Activated CD8-positive, alpha-beta T cell treated with anti-CD3 and anti-CD28 coated beads for 36 hours (primary cell): ENCODE measurements at regions not wholly inside any gene's neighbourhood (a gene's known extent, or its start where the extent isn't known, plus 50 kb on each side); places are given as distances from the start of the nearest gene placed in this dataset.
A peak's percentile ranks its signal among the peaks of the same experiment; 100 is the strongest.

Source experiments
- ATAC-seq: fragments of 200-7000 bp; cut with Tn5 transposase; one replicate; pipeline ENCODE4 v1.10.0; 2021; ENCODE audit warnings: mild to moderate bottlenecking, moderate library complexity
- CTCF ChIA-PET: fragments of 350-600 bp; sonication (Branson Sonifier 250); formaldehyde crosslinking; loops from one replicate; lab custom pipeline; 2021; ENCODE audit warnings: antibody characterized with exemption; lab: Charles Lee
- POLR2A ChIA-PET: fragments of 350-600 bp; sonication (Branson Sonifier 250); formaldehyde crosslinking; loops from one replicate; lab custom pipeline; 2021; ENCODE audit warnings: antibody characterized with exemption; lab: Charles Lee
- DNase-seq: peaks from one replicate; pipeline ENCODE4 v3.0.0-alpha.2; 2020
- H3K27ac Mint-ChIP-seq: one replicate; pipeline ENCODE4 v1.8.0; 2021; ENCODE audit warnings: mild to moderate bottlenecking, mixed read lengths
- H3K27me3 Mint-ChIP-seq: one replicate; pipeline ENCODE4 v1.8.0; 2021; ENCODE audit warnings: mixed read lengths
- H3K36me3 Mint-ChIP-seq: one replicate; pipeline ENCODE4 v1.8.0; 2021; ENCODE audit warnings: low read depth, mixed read lengths
- H3K4me1 Mint-ChIP-seq: one replicate; pipeline ENCODE4 v1.8.0; 2021; ENCODE audit warnings: low read depth, mixed read lengths
- H3K4me3 Mint-ChIP-seq: one replicate; pipeline ENCODE4 v1.8.0; 2021; ENCODE audit warnings: mild to moderate bottlenecking, moderate library complexity, mixed read lengths
- H3K9me3 Mint-ChIP-seq: one replicate; pipeline ENCODE4 v1.8.0; 2021; ENCODE audit warnings: mixed read lengths
- CTCF ChIP-seq: fragments of 200-600 bp; IDR thresholded peaks from one replicate; pipeline ENCODE4 v1.8.0; 2022; ENCODE audit warnings: antibody characterized with exemption, mild to moderate bottlenecking
- intact Hi-C: fragments of 100-400 bp; cut with micrococcal nuclease; formaldehyde crosslinking; loops from one replicate; pipeline ENCODE4 v1.10.0; 2022

GRCh38 chr2:144333143-144333555 is 186.8 kb downstream of the ZEB2 start:
- peaks cover 38% of the 10 kb centered on the region for H3K4me1 Mint-ChIP-seq
- H3K4me3 Mint-ChIP-seq = peak overlapping the region; percentile 95
- DNase-seq = no peak
- peak overlapping the region; percentile 91 for H3K27ac Mint-ChIP-seq
- peaks cover 19% of the 10 kb centered on the region for H3K36me3 Mint-ChIP-seq
- intact Hi-C loops = loop anchor here (5.0 kb wide), 2 partner anchors 49 to 184 kb away; no protein-coding TSS in a partner anchor
- POLR2A ChIA-PET = interaction anchor here (0.7 to 1.9 kb wide), 5 partner anchors 9 to 203 kb away, joined by 3 to 6 read pairs (median 3); no protein-coding TSS in a partner anchor
- no peak for ATAC-seq
- H3K27me3 Mint-ChIP-seq = no peaks in the 10 kb centered on the region
- H3K9me3 Mint-ChIP-seq = peaks cover 6% of the 10 kb centered on the region
- CTCF ChIA-PET = interaction anchor here (0.7 to 3.1 kb wide), 3 partner anchors 14 to 1209 kb away, joined by 3 to 7 read pairs (median 3); no protein-coding TSS in a partner anchor
- no peak for TF ChIP-seq CTCF

- ChIA-PET CTCF (interaction anchor here (0.7 to 3.1 kb wide), 2 partner anchors 13 to 1208 kb away, joined by 3 to 7 read pairs; no protein-coding TSS in a partner anchor), POLR2A (interaction anchor here (0.6 to 2.2 kb wide), 10 partner anchors 10 to 789 kb away, joined by 3 to 6 read pairs (median 3); no protein-coding TSS in a partner anchor)
- TF ChIP-seq CTCF = no peak
- Mint-ChIP-seq H3K27ac (peak overlapping the region; percentile 91), H3K27me3 (no peaks in the 10 kb centered on the region), H3K36me3 (peaks cover 22% of the 10 kb centered on the region), H3K9me3 (peaks cover 6% of the 10 kb centered on the region), H3K4me1 (peaks cover 40% of the 10 kb centered on the region), H3K4me3 (peak overlapping the region; percentile 95)
- peak; percentile 87 for ATAC-seq
- peak; percentile 85 for DNase-seq
- intact Hi-C loops = loop anchor here (5.0 kb wide), 2 partner anchors 50 to 185 kb away; no protein-coding TSS in a partner anchor
Observed at GRCh38 chr2:144332356-144333142, 187.4 kb downstream of the ZEB2 start.

DNA sequence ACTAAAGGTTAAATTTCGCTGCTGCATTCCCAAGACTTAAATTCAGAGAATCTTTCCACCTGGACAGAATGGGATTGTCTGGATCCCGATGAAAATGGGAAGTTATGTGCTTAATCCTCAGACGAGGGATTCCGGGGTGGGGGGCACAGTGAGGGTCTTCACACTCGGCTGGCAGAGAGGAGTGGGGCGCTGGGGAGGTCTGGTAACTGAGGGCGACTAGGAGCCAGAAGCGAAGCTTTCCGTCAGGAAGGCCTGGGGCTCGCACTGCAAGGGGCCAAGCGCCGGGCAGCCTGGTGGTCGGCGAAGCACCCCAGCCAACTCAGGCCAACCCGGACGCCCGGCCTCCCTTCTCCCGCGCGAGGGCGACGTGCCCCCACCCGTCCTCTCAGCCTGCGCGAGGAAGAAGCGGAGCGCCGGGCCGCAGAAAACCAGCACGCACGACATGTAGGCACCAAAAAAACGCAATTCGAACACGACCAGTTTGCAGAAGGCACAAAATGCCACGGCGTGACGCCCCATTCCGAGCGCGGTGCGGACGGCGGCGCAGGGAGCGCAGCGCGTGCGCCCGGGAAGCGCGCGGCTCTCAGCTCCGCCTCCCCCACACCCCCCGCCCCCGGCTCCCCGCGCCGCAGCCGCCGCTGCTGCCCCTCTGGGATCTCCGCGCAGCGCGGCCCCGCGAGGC is 188.1 kb downstream of the ZEB2 start:
- Mint-ChIP-seq H3K4me1 (peaks cover 47% of the 10 kb centered on the region), H3K36me3 (peaks cover 29% of the 10 kb centered on the region), H3K9me3 (peaks cover 6% of the 10 kb centered on the region), H3K4me3 (peak overlapping the region; percentile 95), H3K27ac (peak overlapping the region; percentile 99), H3K27me3 (no peaks in the 10 kb centered on the region)
- DNase-seq = peak; percentile 78
- ATAC-seq = no peak
- TF ChIP-seq CTCF = no peak
- CTCF ChIA-PET = interaction anchor here (0.9 to 3.1 kb wide), 4 partner anchors 12 to 240 kb away, joined by 3 to 7 read pairs (median 4); partner anchors contain the start of gene ZEB2
- POLR2A ChIA-PET = interaction anchor here (0.6 to 2.2 kb wide), 14 partner anchors 8 to 788 kb away, joined by 3 to 15 read pairs (median 3); no protein-coding TSS in a partner anchor
- intact Hi-C loops = loop anchor here (5.0 kb wide), 2 partner anchors 50 to 185 kb away; no protein-coding TSS in a partner anchor

DNA sequence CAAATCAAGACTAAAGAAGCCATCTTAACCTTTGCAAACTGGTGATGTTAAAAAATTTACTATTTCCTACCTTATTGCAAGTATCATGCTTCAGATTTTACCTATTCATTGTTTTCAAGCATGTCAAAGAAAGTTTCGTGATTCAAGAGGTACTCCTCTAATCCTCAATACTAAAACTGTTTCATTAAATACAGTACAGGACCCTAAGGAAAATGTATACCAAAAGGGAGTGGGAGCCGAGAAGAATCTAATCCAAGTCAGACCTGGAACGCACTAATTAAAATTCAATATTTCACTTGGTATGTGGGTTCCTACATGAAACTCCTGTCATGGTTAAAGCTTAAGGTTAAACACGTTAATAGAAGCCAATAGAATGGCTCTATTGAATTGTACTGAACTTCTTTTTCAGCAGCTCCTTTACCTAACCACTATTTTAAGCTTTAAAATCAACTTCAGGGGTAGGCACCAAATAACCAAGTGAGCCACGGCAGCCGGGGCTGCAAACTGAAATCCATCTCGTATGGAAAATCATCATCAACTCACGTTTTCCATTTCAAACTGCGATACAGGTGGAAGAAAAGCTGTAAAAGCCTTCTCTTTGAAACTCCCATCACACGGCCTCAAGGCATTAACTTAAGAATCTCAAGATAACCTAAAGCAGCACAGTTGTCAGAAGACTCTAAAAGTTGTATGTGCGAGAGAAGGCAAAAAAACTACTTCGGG is 188.8 kb downstream of the ZEB2 start:
- DNase-seq (peak; percentile 60), ATAC-seq (no peak)
- Mint-ChIP-seq H3K27me3 (no peaks in the 10 kb centered on the region), H3K4me1 (peaks cover 51% of the 10 kb centered on the region), H3K4me3 (peak overlapping the region; percentile 95), H3K9me3 (peaks cover 4% of the 10 kb centered on the region), H3K27ac (peak overlapping the region; percentile 99), H3K36me3 (peaks cover 33% of the 10 kb centered on the region)
- ChIA-PET CTCF (interaction anchor here (0.9 to 3.1 kb wide), 5 partner anchors 12 to 239 kb away, joined by 3 to 7 read pairs (median 3); partner anchors contain the start of gene ZEB2), POLR2A (interaction anchor here (0.8 to 2.2 kb wide), 9 partner anchors 9 to 449 kb away, joined by 3 to 15 read pairs (median 3); no protein-coding TSS in a partner anchor)
- no peak for TF ChIP-seq CTCF
- intact Hi-C loops = loop anchor here (5.0 kb wide), 2 partner anchors 51 to 186 kb away; no protein-coding TSS in a partner anchor
